ENCODE measurements at regions not wholly inside any gene's neighbourhood (a gene's known extent, or its start where the extent isn't known, plus 50 kb on each side); places are given as distances from the start of the nearest gene placed in this dataset.

- TF ChIP-seq FOXM1 (IDR thresholded peaks at IDR 0.05; ENCODE audit: borderline replicate concordance, low read depth) (no peak), TCF12 (IDR thresholded peaks at IDR 0.05; ENCODE audit: low read depth) (no peak), USF1 (IDR thresholded peaks at IDR 0.05) (no peak)
Observed at GRCh38 chr4:60934566-60935295, 265.4 kb upstream of the ADGRL3 start.

- TF ChIP-seq YY1 (IDR thresholded peaks at IDR 0.05; ENCODE audit: low read depth), result no peak
- TF ChIP-seq USF1 (IDR thresholded peaks at IDR 0.05), result no peak
- TF ChIP-seq TCF12 (IDR thresholded peaks at IDR 0.05; ENCODE audit: low read depth), result no peak
- TF ChIP-seq FOXM1 (IDR thresholded peaks at IDR 0.05; ENCODE audit: borderline replicate concordance, low read depth), result no peak
- TF ChIP-seq RAD21 (IDR thresholded peaks at IDR 0.05; ENCODE audit: low read depth), result no peak
- no peak for TF ChIP-seq TEAD4 (IDR thresholded peaks at IDR 0.05)
- TF ChIP-seq NFIC (IDR thresholded peaks at IDR 0.05), result no peak
- no peak for TF ChIP-seq CREB1 (IDR thresholded peaks at IDR 0.05; ENCODE audit: low read depth)
- TF ChIP-seq EP300 (IDR thresholded peaks at IDR 0.05; ENCODE audit: borderline replicate concordance), result no peak
- no peak for TF ChIP-seq ZBTB7A (IDR thresholded peaks at IDR 0.05; ENCODE audit: low read depth)
- no peak for TF ChIP-seq EGR1 (IDR thresholded peaks at IDR 0.05)
Observed at GRCh38 chr4:60938181-60938580, 261.9 kb upstream of the ADGRL3 start.

GRCh38 chr4:60938621-60939020, 261.5 kb upstream of the ADGRL3 start:
- TF ChIP-seq TAF1 (IDR thresholded peaks at IDR 0.05; ENCODE audit: low read depth) (no peak), TEAD4 (IDR thresholded peaks at IDR 0.05) (no peak), NFIC (IDR thresholded peaks at IDR 0.05) (no peak), EP300 (IDR thresholded peaks at IDR 0.05; ENCODE audit: borderline replicate concordance) (no peak), REST (IDR thresholded peaks at IDR 0.05; ENCODE audit: low read depth) (no peak), YY1 (IDR thresholded peaks at IDR 0.05; ENCODE audit: low read depth) (no peak), CREB1 (IDR thresholded peaks at IDR 0.05; ENCODE audit: low read depth) (no peak), TCF12 (IDR thresholded peaks at IDR 0.05; ENCODE audit: low read depth) (no peak), FOXM1 (IDR thresholded peaks at IDR 0.05; ENCODE audit: borderline replicate concordance, low read depth) (no peak), USF1 (IDR thresholded peaks at IDR 0.05) (no peak), MAX (IDR thresholded peaks at IDR 0.05) (no peak), EGR1 (IDR thresholded peaks at IDR 0.05) (no peak), ZBTB7A (IDR thresholded peaks at IDR 0.05; ENCODE audit: low read depth) (no peak), CEBPB (IDR thresholded peaks at IDR 0.05) (no peak)

- TF ChIP-seq TCF12 (IDR thresholded peaks at IDR 0.05; ENCODE audit: low read depth), result no peak
- no peak for TF ChIP-seq CREB1 (IDR thresholded peaks at IDR 0.05; ENCODE audit: low read depth)
- TF ChIP-seq NFIC (IDR thresholded peaks at IDR 0.05), result no peak
- no peak for TF ChIP-seq CEBPB (IDR thresholded peaks at IDR 0.05)
- no peak for TF ChIP-seq USF1 (IDR thresholded peaks at IDR 0.05)
- TF ChIP-seq EP300 (IDR thresholded peaks at IDR 0.05; ENCODE audit: borderline replicate concordance), result no peak
- no peak for TF ChIP-seq EGR1 (IDR thresholded peaks at IDR 0.05)
Observed at GRCh38 chr4:60944060-60944459, 256.1 kb upstream of the ADGRL3 start.

- TF ChIP-seq CEBPB (IDR thresholded peaks at IDR 0.05) (no peak), USF1 (IDR thresholded peaks at IDR 0.05) (no peak), MAX (IDR thresholded peaks at IDR 0.05) (no peak), FOXM1 (IDR thresholded peaks at IDR 0.05; ENCODE audit: borderline replicate concordance, low read depth) (no peak), RAD21 (IDR thresholded peaks at IDR 0.05; ENCODE audit: low read depth) (no peak), ZBTB7A (IDR thresholded peaks at IDR 0.05; ENCODE audit: low read depth) (no peak), EP300 (IDR thresholded peaks at IDR 0.05; ENCODE audit: borderline replicate concordance) (no peak), REST (IDR thresholded peaks at IDR 0.05; ENCODE audit: low read depth) (no peak), TEAD4 (IDR thresholded peaks at IDR 0.05) (no peak)
Observed at GRCh38 chr4:60945641-60946040, 254.5 kb upstream of the ADGRL3 start.

Data from Ishikawa (cell line).